ENCODE measurements at regions not wholly inside any gene's neighbourhood (a gene's known extent, or its start where the extent isn't known, plus 50 kb on each side); places are given as distances from the start of the nearest gene placed in this dataset.

DNA sequence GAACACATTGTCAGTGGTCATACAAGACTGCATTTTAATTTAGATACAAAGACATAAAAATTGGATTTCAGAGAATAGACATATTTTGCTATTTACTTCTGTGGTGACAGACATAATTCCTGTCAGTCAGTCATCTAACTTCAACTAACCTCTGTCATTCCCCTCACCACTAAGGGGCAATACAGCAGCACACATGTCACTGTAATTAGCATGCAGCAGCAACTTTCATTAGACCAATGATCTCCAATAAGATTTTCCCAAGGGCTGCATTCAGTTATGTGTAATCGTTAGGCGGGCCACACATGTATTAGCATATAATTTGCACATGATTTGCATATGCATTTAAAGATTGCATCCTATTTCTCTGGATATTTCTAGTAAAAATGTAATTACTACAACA is 624.5 kb downstream of the NR4A2 start:
- no peak for DNase-seq
- intact Hi-C loops (cut with DNase I), result no loop called here
- no peaks in the 10 kb centered on the region for H3K9me3 ChIP-seq
- H3K4me1 ChIP-seq, result no peaks in the 10 kb centered on the region
- H3K4me3 ChIP-seq, result no peak overlapping the region
- H3K36me3 ChIP-seq, result no peaks in the 10 kb centered on the region
- H3K27me3 ChIP-seq, result no peaks in the 10 kb centered on the region
- no peak for TF ChIP-seq POLR2A (IDR thresholded peaks at IDR 0.05)
- TF ChIP-seq, protein P1, sequence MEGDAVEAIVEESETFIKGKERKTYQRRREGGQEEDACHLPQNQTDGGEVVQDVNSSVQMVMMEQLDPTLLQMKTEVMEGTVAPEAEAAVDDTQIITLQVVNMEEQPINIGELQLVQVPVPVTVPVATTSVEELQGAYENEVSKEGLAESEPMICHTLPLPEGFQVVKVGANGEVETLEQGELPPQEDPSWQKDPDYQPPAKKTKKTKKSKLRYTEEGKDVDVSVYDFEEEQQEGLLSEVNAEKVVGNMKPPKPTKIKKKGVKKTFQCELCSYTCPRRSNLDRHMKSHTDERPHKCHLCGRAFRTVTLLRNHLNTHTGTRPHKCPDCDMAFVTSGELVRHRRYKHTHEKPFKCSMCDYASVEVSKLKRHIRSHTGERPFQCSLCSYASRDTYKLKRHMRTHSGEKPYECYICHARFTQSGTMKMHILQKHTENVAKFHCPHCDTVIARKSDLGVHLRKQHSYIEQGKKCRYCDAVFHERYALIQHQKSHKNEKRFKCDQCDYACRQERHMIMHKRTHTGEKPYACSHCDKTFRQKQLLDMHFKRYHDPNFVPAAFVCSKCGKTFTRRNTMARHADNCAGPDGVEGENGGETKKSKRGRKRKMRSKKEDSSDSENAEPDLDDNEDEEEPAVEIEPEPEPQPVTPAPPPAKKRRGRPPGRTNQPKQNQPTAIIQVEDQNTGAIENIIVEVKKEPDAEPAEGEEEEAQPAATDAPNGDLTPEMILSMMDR (IDR thresholded peaks at IDR 0.05), result no peak
- H3K27ac ChIP-seq, result no peak overlapping the region
- WGBS, 2 donors, result 71 to 74% methylated on average over 2 of the region's 2 CpGs

DNA sequence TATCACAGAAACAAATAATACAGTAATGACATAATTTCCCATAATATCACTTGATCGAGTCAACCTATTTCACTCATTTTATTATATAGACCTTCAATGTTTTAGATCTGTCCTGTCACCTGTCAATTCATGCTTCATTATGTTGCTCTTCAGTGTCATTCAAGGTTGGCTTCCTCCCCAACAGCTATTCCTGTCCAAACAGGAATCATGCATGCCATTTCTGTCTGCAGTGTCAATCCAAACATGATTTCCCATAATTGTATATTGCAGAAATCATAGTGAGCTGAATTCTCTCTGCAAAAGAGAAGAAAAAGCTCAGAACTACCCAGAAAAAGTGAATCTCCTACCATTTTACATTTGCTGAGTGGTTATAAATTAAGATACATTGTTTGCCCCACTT is 628.6 kb downstream of the NR4A2 start:
- H3K4me1 ChIP-seq, result no peaks in the 10 kb centered on the region
- 81 to 88% methylated on average over 1 of the region's 1 CpG for WGBS, 2 donors
- no peaks in the 10 kb centered on the region for H3K9me3 ChIP-seq
- H3K36me3 ChIP-seq, result no peaks in the 10 kb centered on the region
- no peak overlapping the region for H3K4me3 ChIP-seq
- intact Hi-C loops (cut with DNase I), result no loop called here
- TF ChIP-seq, protein P1 (IDR thresholded peaks at IDR 0.05), result no peak
- no peak for TF ChIP-seq POLR2A (IDR thresholded peaks at IDR 0.05)
- no peak overlapping the region for H3K27ac ChIP-seq
- H3K27me3 ChIP-seq, result no peaks in the 10 kb centered on the region
- no peak for DNase-seq

DNA sequence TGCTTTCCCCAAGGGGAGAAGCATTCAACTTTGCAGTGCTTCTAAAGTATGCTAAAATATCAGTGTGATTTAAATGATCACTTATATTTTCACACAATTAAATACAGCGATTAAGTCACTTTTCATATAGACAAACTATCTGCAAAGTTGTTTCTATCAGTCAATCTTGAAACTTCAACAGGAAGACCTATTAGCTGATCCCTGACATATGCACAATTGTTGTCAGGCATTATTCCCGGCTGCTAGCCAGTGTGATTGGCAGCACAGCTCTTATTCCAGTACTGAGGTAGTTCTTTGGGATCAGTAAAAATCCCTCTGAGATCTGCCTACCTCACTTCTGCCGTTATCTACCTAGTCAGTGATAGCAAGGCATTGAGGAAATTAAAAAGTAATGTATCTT is 629.5 kb downstream of the NR4A2 start:
- 63 to 73% methylated on average over 3 of the region's 3 CpGs for WGBS, 2 donors
- Histone ChIP-seq H3K36me3 (no peaks in the 10 kb centered on the region), H3K9me3 (no peaks in the 10 kb centered on the region), H3K27ac (no peak overlapping the region), H3K4me1 (no peaks in the 10 kb centered on the region), H3K4me3 (no peak overlapping the region), H3K27me3 (no peaks in the 10 kb centered on the region)
- intact Hi-C loops (cut with DNase I), result no loop called here
- TF ChIP-seq, protein P1 (IDR thresholded peaks at IDR 0.05), result no peak
- TF ChIP-seq POLR2A (IDR thresholded peaks at IDR 0.05), result no peak
- DNase-seq, result no peak

DNA sequence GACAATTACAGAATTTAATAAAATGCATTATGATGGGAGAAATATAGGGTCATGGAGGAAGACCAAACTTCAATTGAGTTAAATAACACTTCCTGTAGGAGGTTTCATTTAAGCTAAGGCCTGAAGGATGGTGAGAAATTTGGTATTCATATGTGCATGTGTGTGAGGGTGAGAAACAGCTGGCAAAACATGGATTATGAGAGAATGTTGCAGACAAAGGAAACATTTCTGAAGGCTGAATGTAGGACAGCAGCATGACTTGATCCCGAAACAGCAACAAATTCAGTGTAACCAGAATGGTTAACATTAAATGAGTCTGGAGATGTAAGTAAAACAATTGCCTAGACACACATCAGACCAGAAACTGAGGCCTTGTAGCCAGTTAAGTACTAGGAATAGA is 630.8 kb downstream of the NR4A2 start:
- Histone ChIP-seq H3K9me3 (no peaks in the 10 kb centered on the region), H3K27ac (no peak overlapping the region), H3K4me3 (no peak overlapping the region), H3K27me3 (no peaks in the 10 kb centered on the region), H3K4me1 (no peaks in the 10 kb centered on the region), H3K36me3 (no peaks in the 10 kb centered on the region)
- WGBS, 2 donors, result 43 to 73% methylated on average over 1 of the region's 1 CpG
- TF ChIP-seq POLR2A (IDR thresholded peaks at IDR 0.05), result no peak
- TF ChIP-seq, protein P1 (IDR thresholded peaks at IDR 0.05), result no peak
- DNase-seq, result no peak
- intact Hi-C loops (cut with DNase I), result no loop called here

DNA sequence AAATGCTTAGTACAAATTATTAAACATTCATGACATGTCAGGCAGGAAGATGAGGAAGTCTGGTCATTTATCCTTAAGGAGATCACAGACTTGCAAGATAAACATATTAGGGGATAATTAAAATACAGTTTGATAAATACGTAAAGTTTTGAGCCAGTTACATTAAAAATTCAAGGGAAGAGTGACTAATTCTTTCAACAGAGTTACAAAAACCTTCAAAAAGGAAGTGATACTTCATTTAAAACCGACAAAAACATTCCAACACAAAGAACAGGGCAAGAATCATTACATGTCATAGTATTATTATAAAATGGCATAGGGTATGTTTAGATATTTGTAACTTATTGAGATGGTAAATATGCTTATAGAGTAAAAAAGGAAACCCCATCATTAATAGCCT is 636.0 kb downstream of the NR4A2 start:
- intact Hi-C loops (cut with DNase I), result no loop called here
- Histone ChIP-seq H3K4me3 (no peak overlapping the region), H3K27ac (no peak overlapping the region), H3K4me1 (no peaks in the 10 kb centered on the region), H3K36me3 (no peaks in the 10 kb centered on the region), H3K27me3 (no peaks in the 10 kb centered on the region), H3K9me3 (no peaks in the 10 kb centered on the region)
- TF ChIP-seq, protein P1 (IDR thresholded peaks at IDR 0.05), result no peak
- TF ChIP-seq POLR2A (IDR thresholded peaks at IDR 0.05), result no peak
- DNase-seq, result no peak
- 50 to 51% methylated on average over 2 of the region's 2 CpGs for WGBS, 2 donors
